ENCODE measurements at regions not wholly inside any gene's neighbourhood (a gene's known extent, or its start where the extent isn't known, plus 50 kb on each side); places are given as distances from the start of the nearest gene placed in this dataset.

DNA sequence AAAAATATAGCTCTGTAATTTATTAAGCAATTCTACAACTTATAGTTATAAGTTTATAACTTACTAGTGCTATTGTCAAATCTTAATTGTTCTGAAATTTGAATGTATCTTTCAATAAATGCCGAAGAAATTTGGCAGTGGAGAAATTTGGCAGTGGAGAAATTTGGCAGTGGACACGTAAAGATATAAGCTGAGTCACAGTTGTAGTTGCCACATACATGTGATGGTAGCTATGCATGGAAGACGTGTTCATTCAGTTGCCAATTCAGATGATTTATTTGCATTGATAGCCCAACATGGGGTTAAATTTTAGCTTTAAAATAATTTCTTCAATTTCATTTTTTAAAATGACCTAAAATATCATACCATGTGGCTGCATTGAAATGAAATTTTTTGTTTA is 127.8 kb upstream of the NR4A3 start:
- no peak overlapping the region for H3K27ac ChIP-seq
- H3K36me3 ChIP-seq: no peaks in the 10 kb centered on the region
- H3K27me3 ChIP-seq: no peaks in the 10 kb centered on the region
- intact Hi-C loops (cut with DNase I): no loop called here
- H3K4me1 ChIP-seq: no peaks in the 10 kb centered on the region
- DNase-seq (ENCODE audit: extremely low spot score in 2 of 2): no peak
- no peak overlapping the region for H3K4me3 ChIP-seq
- TF ChIP-seq, protein P1, sequence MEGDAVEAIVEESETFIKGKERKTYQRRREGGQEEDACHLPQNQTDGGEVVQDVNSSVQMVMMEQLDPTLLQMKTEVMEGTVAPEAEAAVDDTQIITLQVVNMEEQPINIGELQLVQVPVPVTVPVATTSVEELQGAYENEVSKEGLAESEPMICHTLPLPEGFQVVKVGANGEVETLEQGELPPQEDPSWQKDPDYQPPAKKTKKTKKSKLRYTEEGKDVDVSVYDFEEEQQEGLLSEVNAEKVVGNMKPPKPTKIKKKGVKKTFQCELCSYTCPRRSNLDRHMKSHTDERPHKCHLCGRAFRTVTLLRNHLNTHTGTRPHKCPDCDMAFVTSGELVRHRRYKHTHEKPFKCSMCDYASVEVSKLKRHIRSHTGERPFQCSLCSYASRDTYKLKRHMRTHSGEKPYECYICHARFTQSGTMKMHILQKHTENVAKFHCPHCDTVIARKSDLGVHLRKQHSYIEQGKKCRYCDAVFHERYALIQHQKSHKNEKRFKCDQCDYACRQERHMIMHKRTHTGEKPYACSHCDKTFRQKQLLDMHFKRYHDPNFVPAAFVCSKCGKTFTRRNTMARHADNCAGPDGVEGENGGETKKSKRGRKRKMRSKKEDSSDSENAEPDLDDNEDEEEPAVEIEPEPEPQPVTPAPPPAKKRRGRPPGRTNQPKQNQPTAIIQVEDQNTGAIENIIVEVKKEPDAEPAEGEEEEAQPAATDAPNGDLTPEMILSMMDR (IDR thresholded peaks at IDR 0.05): no peak
- no peak for TF ChIP-seq POLR2AphosphoS5 (IDR thresholded peaks at IDR 0.05; ENCODE audit: insufficient read depth in 1 of 2, low read depth in 1 of 2)
- no peak for TF ChIP-seq POLR2A (IDR thresholded peaks at IDR 0.05)
- H3K9me3 ChIP-seq: no peaks in the 10 kb centered on the region

DNA sequence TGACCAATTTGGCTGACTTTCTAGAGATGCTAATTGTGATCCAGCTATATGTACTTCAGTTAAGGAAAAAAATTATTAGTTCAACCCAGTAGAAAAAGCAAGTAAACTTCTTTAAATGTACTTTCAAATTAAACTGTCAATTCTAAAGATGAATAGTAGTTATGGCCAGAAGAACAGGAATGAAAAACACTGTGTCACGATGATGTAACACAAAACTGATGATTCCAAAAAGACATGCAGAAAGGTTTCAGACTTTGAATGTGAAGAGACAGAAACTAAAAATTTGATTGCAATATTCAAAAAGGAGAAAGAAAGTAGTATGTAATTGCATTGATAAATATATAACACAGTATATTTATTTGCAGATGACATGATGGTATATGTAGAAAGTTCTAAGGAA is 127.3 kb upstream of the NR4A3 start:
- TF ChIP-seq, protein P1 (IDR thresholded peaks at IDR 0.05): no peak
- TF ChIP-seq POLR2AphosphoS5 (IDR thresholded peaks at IDR 0.05; ENCODE audit: insufficient read depth in 1 of 2, low read depth in 1 of 2) (no peak), POLR2A (IDR thresholded peaks at IDR 0.05) (no peak)
- H3K27ac ChIP-seq: no peak overlapping the region
- H3K4me3 ChIP-seq: no peak overlapping the region
- no peaks in the 10 kb centered on the region for H3K27me3 ChIP-seq
- DNase-seq (ENCODE audit: extremely low spot score in 2 of 2): no peak
- intact Hi-C loops (cut with DNase I): no loop called here
- H3K9me3 ChIP-seq: no peaks in the 10 kb centered on the region
- H3K4me1 ChIP-seq: no peaks in the 10 kb centered on the region
- H3K36me3 ChIP-seq: no peaks in the 10 kb centered on the region

DNA sequence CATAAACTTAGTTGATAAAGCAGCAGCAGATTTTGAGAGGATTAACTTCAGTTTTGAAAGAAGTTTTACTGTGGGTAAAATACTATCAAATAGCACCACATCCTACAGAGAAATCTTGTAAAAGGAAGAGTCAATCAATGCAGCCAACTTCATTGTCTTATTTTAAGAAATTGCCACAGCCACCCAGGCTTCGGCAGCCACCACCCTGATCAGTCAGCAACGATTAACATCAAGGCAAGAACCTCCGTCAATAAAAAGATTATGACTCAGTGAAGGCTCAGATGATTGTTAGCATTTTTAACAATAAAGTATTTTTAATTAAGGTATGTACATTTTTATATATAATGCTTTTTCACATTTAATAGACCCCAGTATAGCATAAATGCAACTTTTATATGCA is 122.3 kb upstream of the NR4A3 start:
- TF ChIP-seq, protein P1 (IDR thresholded peaks at IDR 0.05): no peak
- TF ChIP-seq POLR2A (IDR thresholded peaks at IDR 0.05) (no peak), POLR2AphosphoS5 (IDR thresholded peaks at IDR 0.05; ENCODE audit: insufficient read depth in 1 of 2, low read depth in 1 of 2) (no peak)
- Histone ChIP-seq H3K27ac (no peak overlapping the region), H3K4me1 (no peaks in the 10 kb centered on the region), H3K9me3 (no peaks in the 10 kb centered on the region), H3K36me3 (no peaks in the 10 kb centered on the region), H3K4me3 (no peak overlapping the region), H3K27me3 (no peaks in the 10 kb centered on the region)
- intact Hi-C loops (cut with DNase I): no loop called here
- no peak for DNase-seq (ENCODE audit: extremely low spot score in 2 of 2)

DNA sequence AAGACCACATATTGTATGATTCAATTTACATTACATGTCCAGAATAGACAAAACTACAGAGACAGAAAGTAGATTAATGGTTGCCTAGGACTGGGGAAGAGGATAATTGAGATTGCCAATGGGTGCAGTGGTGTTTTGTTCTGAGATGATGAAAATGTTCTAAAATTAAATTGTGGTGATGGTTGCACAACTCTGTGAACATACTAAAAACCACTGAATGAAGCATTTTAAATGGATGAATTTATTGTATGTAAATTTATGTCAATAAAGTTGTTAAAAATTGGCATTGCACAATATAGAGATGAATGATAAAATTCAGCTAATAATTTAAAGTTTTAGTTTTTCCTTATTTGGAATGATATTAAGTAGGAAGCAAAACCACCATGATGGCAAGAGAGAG is 109.5 kb upstream of the NR4A3 start:
- H3K9me3 ChIP-seq: no peaks in the 10 kb centered on the region
- DNase-seq (ENCODE audit: extremely low spot score in 2 of 2): no peak
- no peaks in the 10 kb centered on the region for H3K36me3 ChIP-seq

DNA sequence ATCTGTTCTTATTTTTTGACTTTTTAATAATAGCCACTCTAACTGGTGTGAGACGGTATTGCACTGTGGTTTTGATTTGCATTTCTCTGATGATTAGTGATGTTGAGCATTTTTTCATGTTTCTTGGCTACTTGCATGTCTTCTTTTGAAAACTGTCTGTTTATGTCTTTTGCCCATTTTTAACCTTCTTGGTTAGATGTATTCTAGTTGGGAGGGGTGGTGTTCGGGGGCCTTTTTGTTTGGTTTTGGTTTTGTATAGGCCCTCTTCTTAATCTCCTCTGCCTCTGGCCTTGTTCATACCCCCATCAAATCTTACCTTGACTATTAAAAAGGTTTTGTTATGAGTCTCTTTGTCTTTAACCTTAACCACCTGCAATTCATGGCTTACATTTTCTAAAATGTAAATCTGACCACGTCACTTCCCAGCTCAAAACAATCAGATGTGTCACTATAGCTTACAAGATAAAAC is 107.8 kb upstream of the NR4A3 start:
- Histone ChIP-seq H3K4me3 (no peak overlapping the region), H3K27ac (no peak overlapping the region), H3K4me1 (no peaks in the 10 kb centered on the region), H3K9me3 (no peaks in the 10 kb centered on the region), H3K36me3 (no peaks in the 10 kb centered on the region), H3K27me3 (no peaks in the 10 kb centered on the region)
- no peak for DNase-seq (ENCODE audit: extremely low spot score in 2 of 2)
- intact Hi-C loops (cut with DNase I): no loop called here
- no peak for TF ChIP-seq POLR2AphosphoS5 (IDR thresholded peaks at IDR 0.05; ENCODE audit: insufficient read depth in 1 of 2, low read depth in 1 of 2)

More for the DNA sequence above, 109.5 kb upstream of the NR4A3 start:
- intact Hi-C loops (cut with DNase I): no loop called here
- Histone ChIP-seq H3K27ac (no peak overlapping the region), H3K4me1 (no peaks in the 10 kb centered on the region), H3K27me3 (no peaks in the 10 kb centered on the region), H3K4me3 (no peak overlapping the region)
- TF ChIP-seq POLR2A (IDR thresholded peaks at IDR 0.05) (no peak), POLR2AphosphoS5 (IDR thresholded peaks at IDR 0.05; ENCODE audit: insufficient read depth in 1 of 2, low read depth in 1 of 2) (no peak)
- TF ChIP-seq, protein P1 (IDR thresholded peaks at IDR 0.05): no peak

Data from vagina (tissue), 2 donors.